H1 (cell line): ENCODE measurements at regions not wholly inside any gene's neighbourhood (a gene's known extent, or its start where the extent isn't known, plus 50 kb on each side); places are given as distances from the start of the nearest gene placed in this dataset.

Experiments used
- ATF2 ChIP-seq: IDR thresholded peaks from 2 replicates; pipeline ENCODE4 v1.6.1; 2012; ENCODE audit warnings: low read length, inconsistent platforms
- BACH1 ChIP-seq: IDR thresholded peaks from 2 replicates; pipeline ENCODE4 v1.6.1; 2012; ENCODE audit warnings: low read length, improper control_type of control experiment
- SAP30 ChIP-seq: fragments of 300-600 bp; sonication (generic); IDR thresholded peaks from 2 replicates; pipeline ENCODE4 v1.7.1; 2012; ENCODE audit warnings: low read length, moderate library complexity, mild to moderate bottlenecking, inconsistent platforms; ENCODE audit not compliant: insufficient read depth, insufficient replicate concordance
- SIRT6 ChIP-seq: IDR thresholded peaks from one replicate; pipeline ENCODE4 v1.7.1; 2012; ENCODE audit warnings: low read length, inconsistent platforms
- SIX5 ChIP-seq: IDR thresholded peaks from 2 replicates; pipeline ENCODE4 v1.6.1; 2011; ENCODE audit warnings: mild to moderate bottlenecking, low read depth, low read length
- TBP ChIP-seq: IDR thresholded peaks from 2 replicates; pipeline ENCODE4 v1.6.1; 2011; ENCODE audit warnings: low read depth, low read length, improper control_type of control experiment
- TF ChIP-seq, protein P1 (sequence below): fragments of 300-600 bp; sonication (generic); IDR thresholded peaks from 2 replicates; pipeline ENCODE4 v1.7.1; 2012; ENCODE audit warnings: low read length, moderate library complexity, mild to moderate bottlenecking, inconsistent platforms; ENCODE audit not compliant: insufficient replicate concordance
- TF ChIP-seq, protein P2 (sequence below): IDR thresholded peaks from 2 replicates; pipeline ENCODE4 v1.6.1; 2011; ENCODE audit warnings: low read length, improper control_type of control experiment

GRCh38 chr6:139485742-139486475 is 111.5 kb upstream of the CITED2 start (continued):
- TF ChIP-seq, protein P1, sequence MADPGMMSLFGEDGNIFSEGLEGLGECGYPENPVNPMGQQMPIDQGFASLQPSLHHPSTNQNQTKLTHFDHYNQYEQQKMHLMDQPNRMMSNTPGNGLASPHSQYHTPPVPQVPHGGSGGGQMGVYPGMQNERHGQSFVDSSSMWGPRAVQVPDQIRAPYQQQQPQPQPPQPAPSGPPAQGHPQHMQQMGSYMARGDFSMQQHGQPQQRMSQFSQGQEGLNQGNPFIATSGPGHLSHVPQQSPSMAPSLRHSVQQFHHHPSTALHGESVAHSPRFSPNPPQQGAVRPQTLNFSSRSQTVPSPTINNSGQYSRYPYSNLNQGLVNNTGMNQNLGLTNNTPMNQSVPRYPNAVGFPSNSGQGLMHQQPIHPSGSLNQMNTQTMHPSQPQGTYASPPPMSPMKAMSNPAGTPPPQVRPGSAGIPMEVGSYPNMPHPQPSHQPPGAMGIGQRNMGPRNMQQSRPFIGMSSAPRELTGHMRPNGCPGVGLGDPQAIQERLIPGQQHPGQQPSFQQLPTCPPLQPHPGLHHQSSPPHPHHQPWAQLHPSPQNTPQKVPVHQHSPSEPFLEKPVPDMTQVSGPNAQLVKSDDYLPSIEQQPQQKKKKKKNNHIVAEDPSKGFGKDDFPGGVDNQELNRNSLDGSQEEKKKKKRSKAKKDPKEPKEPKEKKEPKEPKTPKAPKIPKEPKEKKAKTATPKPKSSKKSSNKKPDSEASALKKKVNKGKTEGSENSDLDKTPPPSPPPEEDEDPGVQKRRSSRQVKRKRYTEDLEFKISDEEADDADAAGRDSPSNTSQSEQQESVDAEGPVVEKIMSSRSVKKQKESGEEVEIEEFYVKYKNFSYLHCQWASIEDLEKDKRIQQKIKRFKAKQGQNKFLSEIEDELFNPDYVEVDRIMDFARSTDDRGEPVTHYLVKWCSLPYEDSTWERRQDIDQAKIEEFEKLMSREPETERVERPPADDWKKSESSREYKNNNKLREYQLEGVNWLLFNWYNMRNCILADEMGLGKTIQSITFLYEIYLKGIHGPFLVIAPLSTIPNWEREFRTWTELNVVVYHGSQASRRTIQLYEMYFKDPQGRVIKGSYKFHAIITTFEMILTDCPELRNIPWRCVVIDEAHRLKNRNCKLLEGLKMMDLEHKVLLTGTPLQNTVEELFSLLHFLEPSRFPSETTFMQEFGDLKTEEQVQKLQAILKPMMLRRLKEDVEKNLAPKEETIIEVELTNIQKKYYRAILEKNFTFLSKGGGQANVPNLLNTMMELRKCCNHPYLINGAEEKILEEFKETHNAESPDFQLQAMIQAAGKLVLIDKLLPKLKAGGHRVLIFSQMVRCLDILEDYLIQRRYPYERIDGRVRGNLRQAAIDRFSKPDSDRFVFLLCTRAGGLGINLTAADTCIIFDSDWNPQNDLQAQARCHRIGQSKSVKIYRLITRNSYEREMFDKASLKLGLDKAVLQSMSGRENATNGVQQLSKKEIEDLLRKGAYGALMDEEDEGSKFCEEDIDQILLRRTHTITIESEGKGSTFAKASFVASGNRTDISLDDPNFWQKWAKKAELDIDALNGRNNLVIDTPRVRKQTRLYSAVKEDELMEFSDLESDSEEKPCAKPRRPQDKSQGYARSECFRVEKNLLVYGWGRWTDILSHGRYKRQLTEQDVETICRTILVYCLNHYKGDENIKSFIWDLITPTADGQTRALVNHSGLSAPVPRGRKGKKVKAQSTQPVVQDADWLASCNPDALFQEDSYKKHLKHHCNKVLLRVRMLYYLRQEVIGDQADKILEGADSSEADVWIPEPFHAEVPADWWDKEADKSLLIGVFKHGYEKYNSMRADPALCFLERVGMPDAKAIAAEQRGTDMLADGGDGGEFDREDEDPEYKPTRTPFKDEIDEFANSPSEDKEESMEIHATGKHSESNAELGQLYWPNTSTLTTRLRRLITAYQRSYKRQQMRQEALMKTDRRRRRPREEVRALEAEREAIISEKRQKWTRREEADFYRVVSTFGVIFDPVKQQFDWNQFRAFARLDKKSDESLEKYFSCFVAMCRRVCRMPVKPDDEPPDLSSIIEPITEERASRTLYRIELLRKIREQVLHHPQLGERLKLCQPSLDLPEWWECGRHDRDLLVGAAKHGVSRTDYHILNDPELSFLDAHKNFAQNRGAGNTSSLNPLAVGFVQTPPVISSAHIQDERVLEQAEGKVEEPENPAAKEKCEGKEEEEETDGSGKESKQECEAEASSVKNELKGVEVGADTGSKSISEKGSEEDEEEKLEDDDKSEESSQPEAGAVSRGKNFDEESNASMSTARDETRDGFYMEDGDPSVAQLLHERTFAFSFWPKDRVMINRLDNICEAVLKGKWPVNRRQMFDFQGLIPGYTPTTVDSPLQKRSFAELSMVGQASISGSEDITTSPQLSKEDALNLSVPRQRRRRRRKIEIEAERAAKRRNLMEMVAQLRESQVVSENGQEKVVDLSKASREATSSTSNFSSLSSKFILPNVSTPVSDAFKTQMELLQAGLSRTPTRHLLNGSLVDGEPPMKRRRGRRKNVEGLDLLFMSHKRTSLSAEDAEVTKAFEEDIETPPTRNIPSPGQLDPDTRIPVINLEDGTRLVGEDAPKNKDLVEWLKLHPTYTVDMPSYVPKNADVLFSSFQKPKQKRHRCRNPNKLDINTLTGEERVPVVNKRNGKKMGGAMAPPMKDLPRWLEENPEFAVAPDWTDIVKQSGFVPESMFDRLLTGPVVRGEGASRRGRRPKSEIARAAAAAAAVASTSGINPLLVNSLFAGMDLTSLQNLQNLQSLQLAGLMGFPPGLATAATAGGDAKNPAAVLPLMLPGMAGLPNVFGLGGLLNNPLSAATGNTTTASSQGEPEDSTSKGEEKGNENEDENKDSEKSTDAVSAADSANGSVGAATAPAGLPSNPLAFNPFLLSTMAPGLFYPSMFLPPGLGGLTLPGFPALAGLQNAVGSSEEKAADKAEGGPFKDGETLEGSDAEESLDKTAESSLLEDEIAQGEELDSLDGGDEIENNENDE: no peak
- TF ChIP-seq ATF2 (no peak), SAP30 (no peak), SIRT6 (no peak), TBP (no peak), SIX5 (no peak), BACH1 (no peak)
- TF ChIP-seq, protein P2, sequence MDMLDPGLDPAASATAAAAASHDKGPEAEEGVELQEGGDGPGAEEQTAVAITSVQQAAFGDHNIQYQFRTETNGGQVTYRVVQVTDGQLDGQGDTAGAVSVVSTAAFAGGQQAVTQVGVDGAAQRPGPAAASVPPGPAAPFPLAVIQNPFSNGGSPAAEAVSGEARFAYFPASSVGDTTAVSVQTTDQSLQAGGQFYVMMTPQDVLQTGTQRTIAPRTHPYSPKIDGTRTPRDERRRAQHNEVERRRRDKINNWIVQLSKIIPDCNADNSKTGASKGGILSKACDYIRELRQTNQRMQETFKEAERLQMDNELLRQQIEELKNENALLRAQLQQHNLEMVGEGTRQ: no peak
